HCT116 (cell line): ENCODE measurements at regions not wholly inside any gene's neighbourhood (a gene's known extent, or its start where the extent isn't known, plus 50 kb on each side); places are given as distances from the start of the nearest gene placed in this dataset.

Source experiments
- ATAC-seq: fragments of 200-7000 bp; cut with Tn5 transposase; 2 replicates; pipeline ENCODE4 v1.9.1; 2020; ENCODE audit warnings: mild to moderate bottlenecking, moderate library complexity
- BruUV-seq: library from RNA; stranded (reverse); fragments of 400-500 nt; replicated peaks from 2 replicates; lab custom pipeline; 2021; lab: Mats Ljungman, UMichigan
- CTCF ChIA-PET: fragments of 300-600 bp; sonication (Branson Sonifier 250); formaldehyde crosslinking; loops from one replicate; lab custom pipeline; 2021; ENCODE audit warnings: antibody characterized with exemption; lab: Charles Lee
- POLR2A ChIA-PET: fragments of 300-600, 350-600 bp; sonication (Branson Sonifier 250); formaldehyde crosslinking; loops from one replicate; lab custom pipeline; 2021; ENCODE audit warnings: antibody characterized with exemption; lab: Charles Lee
- RAD21 ChIA-PET, 2 experiments: fragments of 300-600 bp; sonication (Branson Sonifier 250); formaldehyde crosslinking; loops; one replicate each; lab custom pipeline; 2023; ENCODE audit warnings: low total read pairs in 2 of 2; ENCODE audit not compliant: uncharacterized antibody in 2 of 2, unreplicated experiment in 2 of 2, low non-redundant PET in 1 of 2; lab: Charles Lee
- DNase-seq: peaks from one replicate; pipeline ENCODE4 v3.0.0-alpha.2; 2010; ENCODE audit warnings: low read depth, low spot score
- H2AFZ ChIP-seq: fragments of 200-600 bp; shearing (Covaris generic), sonication (generic); 2 replicates; pipeline ENCODE4 v1.6.1; 2017; ENCODE audit warnings: low read depth, mixed run types, mixed read lengths, antibody characterized with exemption, low read length; ENCODE audit not compliant: poor library complexity, severe bottlenecking
- H3K27ac ChIP-seq: 2 replicates; pipeline ENCODE4 v1.5.1; 2012; ENCODE audit warnings: low read depth, low read length
- H3K27me3 ChIP-seq: fragments of 200-600 bp; sonication (generic); 2 replicates; pipeline ENCODE4 v1.6.1; 2016; ENCODE audit warnings: mixed run types, low read length, mixed read lengths; ENCODE audit not compliant: insufficient read depth
- H3K36me3 ChIP-seq, 2 experiments: fragments of 200-500 bp in 1 of 2; fragments of 200-600 bp in 1 of 2; sonication (Bioruptor generic) in 1 of 2; sonication (generic) in 1 of 2; 2 replicates each; pipeline versions ENCODE4 v1.5.1 to v1.6.1; 2014 to 2016; ENCODE audit warnings: low read length in 2 of 2, inconsistent platforms in 1 of 2, mixed read lengths in 1 of 2, mixed run types in 1 of 2; ENCODE audit not compliant: insufficient read depth in 2 of 2, control insufficient read depth in 1 of 2
- H3K4me1 ChIP-seq, 2 experiments: fragments of 200-600 bp in 1 of 2; sonication (generic) in 1 of 2; 2 replicates each; pipeline versions ENCODE4 v1.5.1 to v1.6.1; 2012 to 2017; ENCODE audit warnings: low read length in 2 of 2, inconsistent platforms in 1 of 2, mild to moderate bottlenecking in 1 of 2, mixed read lengths in 1 of 2, mixed run types in 1 of 2, moderate library complexity in 1 of 2; ENCODE audit not compliant: insufficient read depth in 2 of 2, control insufficient read depth in 1 of 2
- H3K4me2 ChIP-seq: fragments of 200-600 bp; sonication (generic); 2 replicates; pipeline ENCODE4 v1.6.1; 2017; ENCODE audit warnings: mixed run types, low read length, mixed read lengths
- H3K4me3 ChIP-seq, 2 experiments: fragments of 200-600 bp in 1 of 2; sonication (generic) in 1 of 2; replicated peaks in 1 of 2; 2 replicates each; pipeline ENCODE4 v1.5.1; 2011 to 2016; ENCODE audit warnings: low read length in 2 of 2, control low read depth in 1 of 2, low read depth in 1 of 2, mild to moderate bottlenecking in 1 of 2, mixed read lengths in 1 of 2, mixed run types in 1 of 2
- H3K79me2 ChIP-seq: fragments of 200-600 bp; sonication (generic); 2 replicates; pipeline ENCODE4 v1.6.1; 2017; ENCODE audit warnings: mild to moderate bottlenecking, mixed run types, low read length, moderate library complexity, mixed read lengths; ENCODE audit not compliant: insufficient read depth
- H3K9ac ChIP-seq: fragments of 200-600 bp; sonication (generic); 2 replicates; pipeline ENCODE4 v1.6.1; 2016; ENCODE audit warnings: low read length, mixed read lengths
- H3K9me2 ChIP-seq: fragments of 200-600 bp; sonication (generic), shearing (Covaris generic); 2 replicates; pipeline ENCODE4 v1.6.1; 2017; ENCODE audit warnings: mixed run types, mild to moderate bottlenecking, moderate library complexity; ENCODE audit not compliant: insufficient read depth
- H3K9me3 ChIP-seq, 2 experiments: fragments of 200-500 bp in 1 of 2; fragments of 200-600 bp in 1 of 2; sonication (Bioruptor generic) in 1 of 2; sonication (generic) in 1 of 2; 2 replicates each; pipeline ENCODE4 v1.6.1; 2014 to 2017; ENCODE audit warnings: low read length in 2 of 2, mixed read lengths in 2 of 2, inconsistent platforms in 1 of 2, low read depth in 1 of 2, mild to moderate bottlenecking in 1 of 2, mixed run types in 1 of 2, moderate library complexity in 1 of 2; ENCODE audit not compliant: control insufficient read depth in 1 of 2, insufficient read depth in 1 of 2
- H4K20me1 ChIP-seq: fragments of 200-600 bp; sonication (generic), shearing (Covaris generic); 2 replicates; pipeline ENCODE4 v1.6.1; 2017; ENCODE audit warnings: mixed run types, mild to moderate bottlenecking, moderate library complexity; ENCODE audit not compliant: insufficient read depth
- CBX3 ChIP-seq: IDR thresholded peaks from 2 replicates; pipeline ENCODE4 v1.6.1; 2012; ENCODE audit warnings: low read depth
- EGR1 ChIP-seq: IDR thresholded peaks from 2 replicates; pipeline ENCODE4 v1.6.1; 2012; ENCODE audit warnings: low read depth
- ELF1 ChIP-seq: IDR thresholded peaks from 2 replicates; pipeline ENCODE4 v1.6.1; 2012; ENCODE audit warnings: low read depth, borderline replicate concordance
- EZH2 ChIP-seq: fragments of 200-600 bp; sonication (generic); IDR thresholded peaks from 2 replicates; pipeline ENCODE4 v1.6.1; 2017; ENCODE audit warnings: antibody characterized with exemption, mixed run types
- JUND ChIP-seq: IDR thresholded peaks from 2 replicates; pipeline ENCODE4 v1.6.1; 2012
- POLR2A ChIP-seq: IDR thresholded peaks from 2 replicates; pipeline ENCODE4 v1.7.0; 2011; ENCODE audit warnings: borderline replicate concordance; ENCODE audit not compliant: insufficient read depth, insufficient read length; ENCODE audit errors: extremely low read depth
- RAD21 ChIP-seq: IDR thresholded peaks from 2 replicates; pipeline ENCODE4 v1.6.1; 2012; ENCODE audit warnings: low read depth, mild to moderate bottlenecking
- TCF7L2 ChIP-seq: IDR thresholded peaks from 2 replicates; pipeline ENCODE4 v1.7.0; 2011; ENCODE audit warnings: borderline replicate concordance, inconsistent platforms; ENCODE audit not compliant: insufficient read depth, insufficient read length; ENCODE audit errors: extremely low read depth
- ZNF274 ChIP-seq: fragments of 200-500 bp; sonication (Bioruptor generic); IDR thresholded peaks from 2 replicates; pipeline ENCODE4 v1.6.1; 2014; ENCODE audit warnings: mild to moderate bottlenecking, low read depth, low read length, inconsistent platforms
- intact Hi-C: fragments of 100-400 bp; cut with micrococcal nuclease; formaldehyde crosslinking; loops from 2 replicates; pipeline ENCODE4 v1.10.0; 2022
- TF ChIP-seq, protein P1 (sequence below), 3 experiments: fragments of 200-600 bp in 1 of 3; sonication (generic) in 1 of 3; IDR thresholded peaks in 2 of 3; conservative IDR thresholded peaks in 1 of 3; 2 replicates each; pipeline ENCODE4 v1.5.1; 2012 to 2017; ENCODE audit warnings: low read depth in 2 of 3, low read length in 2 of 3, antibody characterized with exemption in 1 of 3, borderline replicate concordance in 1 of 3, control low read depth in 1 of 3, mild to moderate bottlenecking in 1 of 3, mixed read lengths in 1 of 3, mixed run types in 1 of 3, moderate library complexity in 1 of 3; ENCODE audit not compliant: insufficient read depth in 1 of 3
- TF ChIP-seq, protein P2 (sequence below): IDR thresholded peaks from 2 replicates; pipeline ENCODE4 v1.6.1; 2012

DNA sequence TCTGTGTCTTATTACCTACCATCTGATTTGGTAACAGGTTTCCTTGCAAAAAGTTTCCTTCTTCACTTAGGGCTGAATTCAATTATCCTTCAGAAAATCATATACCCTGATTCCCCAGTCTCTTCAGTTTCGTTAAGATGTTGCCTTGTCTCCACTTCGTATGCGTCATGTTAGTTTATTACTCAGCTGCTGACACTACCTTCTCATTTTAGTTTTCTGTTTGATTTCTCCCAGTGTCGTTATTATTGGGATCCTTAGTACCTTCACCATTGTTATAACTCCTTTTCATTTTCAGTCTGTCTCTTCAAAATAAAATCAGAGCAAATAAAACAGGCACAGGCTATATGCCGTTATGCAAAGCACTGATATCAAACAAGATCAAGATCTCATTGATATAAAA, 87.5 kb upstream of the RBPJ start:
- Histone ChIP-seq H3K79me2 (no peaks in the 10 kb centered on the region), H3K27me3 (no peaks in the 10 kb centered on the region), H3K4me2 (no peak overlapping the region), H3K4me1 (peaks cover 0 to 4% of the 10 kb centered on the region in 2 experiments; a peak in 1 of 4 replicates), H3K27ac (no peak overlapping the region), H2AFZ (no peak overlapping the region), H3K9me3 (no peaks in the 10 kb centered on the region), H3K9me2 (no peaks in the 10 kb centered on the region), H4K20me1 (no peaks in the 10 kb centered on the region), H3K9ac (no peak overlapping the region), H3K4me3 (no peak overlapping the region), H3K36me3 (no peaks in the 10 kb centered on the region)
- ATAC-seq (no peak), DNase-seq (no peak)
- ChIA-PET POLR2A (interaction anchor here (0.6 kb wide), 1 partner anchor 18 kb away, joined by 4 read pairs; no protein-coding TSS in a partner anchor), RAD21 (no interaction called here), CTCF (no interaction called here)
- TF ChIP-seq, protein P1, sequence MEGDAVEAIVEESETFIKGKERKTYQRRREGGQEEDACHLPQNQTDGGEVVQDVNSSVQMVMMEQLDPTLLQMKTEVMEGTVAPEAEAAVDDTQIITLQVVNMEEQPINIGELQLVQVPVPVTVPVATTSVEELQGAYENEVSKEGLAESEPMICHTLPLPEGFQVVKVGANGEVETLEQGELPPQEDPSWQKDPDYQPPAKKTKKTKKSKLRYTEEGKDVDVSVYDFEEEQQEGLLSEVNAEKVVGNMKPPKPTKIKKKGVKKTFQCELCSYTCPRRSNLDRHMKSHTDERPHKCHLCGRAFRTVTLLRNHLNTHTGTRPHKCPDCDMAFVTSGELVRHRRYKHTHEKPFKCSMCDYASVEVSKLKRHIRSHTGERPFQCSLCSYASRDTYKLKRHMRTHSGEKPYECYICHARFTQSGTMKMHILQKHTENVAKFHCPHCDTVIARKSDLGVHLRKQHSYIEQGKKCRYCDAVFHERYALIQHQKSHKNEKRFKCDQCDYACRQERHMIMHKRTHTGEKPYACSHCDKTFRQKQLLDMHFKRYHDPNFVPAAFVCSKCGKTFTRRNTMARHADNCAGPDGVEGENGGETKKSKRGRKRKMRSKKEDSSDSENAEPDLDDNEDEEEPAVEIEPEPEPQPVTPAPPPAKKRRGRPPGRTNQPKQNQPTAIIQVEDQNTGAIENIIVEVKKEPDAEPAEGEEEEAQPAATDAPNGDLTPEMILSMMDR (IDR thresholded peaks at IDR 0.05 in 2 of 3, conservative IDR thresholded peaks at IDR 0.05 in 1 of 3; ENCODE audit: borderline replicate concordance in 1 of 3, insufficient read depth in 1 of 3, low read depth in 2 of 3, low read length in 2 of 3), result no peak
- TF ChIP-seq CBX3, result no peak
- no peak for TF ChIP-seq POLR2A
- TF ChIP-seq EZH2, result no peak
- TF ChIP-seq EGR1, result no peak
- TF ChIP-seq ZNF274, result no peak
- no peak for TF ChIP-seq RAD21
- no peak for TF ChIP-seq ELF1
- TF ChIP-seq, protein P2, sequence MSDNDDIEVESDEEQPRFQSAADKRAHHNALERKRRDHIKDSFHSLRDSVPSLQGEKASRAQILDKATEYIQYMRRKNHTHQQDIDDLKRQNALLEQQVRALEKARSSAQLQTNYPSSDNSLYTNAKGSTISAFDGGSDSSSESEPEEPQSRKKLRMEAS, result no peak
- TF ChIP-seq JUND, result no peak
- TF ChIP-seq TCF7L2, result no peak
- no TSS peak for BruUV-seq
- intact Hi-C loops, result no loop called here
